Liver (tissue), 8 donors: ENCODE measurements at regions not wholly inside any gene's neighbourhood (a gene's known extent, or its start where the extent isn't known, plus 50 kb on each side); places are given as distances from the start of the nearest gene placed in this dataset.

ENCODE experiments used
- DNase-seq: peaks from one replicate; pipeline ENCODE4 v3.0.0-alpha.2; 2017; ENCODE audit warnings: low spot score
- H3K27ac ChIP-seq, 2 donors: one replicate each; pipeline ENCODE4 v1.7.0; 2013; ENCODE audit warnings: inconsistent platforms in 2 of 2, low read length in 2 of 2, control low read depth in 1 of 2, low read depth in 1 of 2, mild to moderate bottlenecking in 1 of 2
- H3K27me3 ChIP-seq, 4 donors: one replicate each; pipeline versions ENCODE4 v1.6.1 to v1.7.0; 2013; ENCODE audit warnings: low read length in 3 of 4, inconsistent platforms in 1 of 4, mild to moderate bottlenecking in 1 of 4, moderate library complexity in 1 of 4; ENCODE audit not compliant: control insufficient read depth in 4 of 4, insufficient read depth in 4 of 4
- H3K36me3 ChIP-seq, 4 donors: one replicate each; pipeline versions ENCODE4 v1.6.1 to v1.7.0; 2013; ENCODE audit warnings: low read length in 3 of 4, mild to moderate bottlenecking in 3 of 4, low read depth in 1 of 4, moderate library complexity in 1 of 4; ENCODE audit not compliant: control insufficient read depth in 4 of 4, insufficient read depth in 3 of 4
- H3K4me1 ChIP-seq, 4 donors: one replicate each; pipeline versions ENCODE4 v1.6.1 to v1.7.0; 2013; ENCODE audit warnings: low read length in 3 of 4, mild to moderate bottlenecking in 3 of 4, moderate library complexity in 1 of 4; ENCODE audit not compliant: control insufficient read depth in 4 of 4, insufficient read depth in 4 of 4
- H3K4me3 ChIP-seq, 3 donors: one replicate each; pipeline versions ENCODE4 v1.6.1 to v1.7.0; 2013; ENCODE audit warnings: low read length in 3 of 3, control low read depth in 1 of 3, low read depth in 1 of 3, mild to moderate bottlenecking in 1 of 3
- H3K9ac ChIP-seq, 2 donors: one replicate each; pipeline ENCODE4 v1.7.0; 2013; ENCODE audit warnings: low read length in 2 of 2, mild to moderate bottlenecking in 2 of 2, moderate library complexity in 2 of 2, control low read depth in 1 of 2, low read depth in 1 of 2
- H3K9me3 ChIP-seq, 4 donors: one replicate each; pipeline versions ENCODE4 v1.6.1 to v1.7.0; 2013; ENCODE audit warnings: low read length in 3 of 4; ENCODE audit not compliant: control insufficient read depth in 4 of 4
- ATF3 ChIP-seq: IDR thresholded peaks from 2 replicates; pipeline ENCODE4 v1.6.1; 2016; ENCODE audit warnings: antibody characterized with exemption
- EGR1 ChIP-seq, 2 donors: IDR thresholded peaks; 2 replicates each; pipeline ENCODE4 v1.6.1; 2016 to 2018; ENCODE audit warnings: antibody characterized with exemption in 2 of 2, low read depth in 2 of 2
- FOXA1 ChIP-seq: IDR thresholded peaks from 2 replicates; pipeline ENCODE4 v1.6.1; 2016; ENCODE audit warnings: antibody characterized with exemption
- FOXA2 ChIP-seq: IDR thresholded peaks from 2 replicates; pipeline ENCODE4 v1.6.1; 2016; ENCODE audit warnings: antibody characterized with exemption
- GABPA ChIP-seq, 2 donors: IDR thresholded peaks in 1 of 2; conservative IDR thresholded peaks in 1 of 2; 2 replicates each; pipeline ENCODE4 v1.6.1; 2016; ENCODE audit warnings: antibody characterized with exemption in 2 of 2, mild to moderate bottlenecking in 1 of 2, moderate library complexity in 1 of 2
- HNF4A ChIP-seq, 2 donors: conservative IDR thresholded peaks; 2 replicates each; pipeline ENCODE4 v1.6.1; 2016; ENCODE audit warnings: antibody characterized with exemption in 2 of 2, mild to moderate bottlenecking in 2 of 2
- HNF4G ChIP-seq: IDR thresholded peaks from 2 replicates; pipeline ENCODE4 v1.6.1; 2016; ENCODE audit warnings: antibody characterized with exemption
- JUND ChIP-seq, 2 donors: IDR thresholded peaks; 2 replicates each; pipeline ENCODE4 v1.6.1; 2016; ENCODE audit warnings: antibody characterized with exemption in 2 of 2
- MAX ChIP-seq: IDR thresholded peaks from 2 replicates; pipeline ENCODE4 v1.6.1; 2016; ENCODE audit warnings: antibody characterized with exemption
- NR2F2 ChIP-seq: IDR thresholded peaks from 2 replicates; pipeline ENCODE4 v1.6.1; 2016; ENCODE audit warnings: antibody characterized with exemption
- RAD21 ChIP-seq, 2 donors: IDR thresholded peaks; 2 replicates each; pipeline ENCODE4 v1.6.1; 2016; ENCODE audit warnings: antibody characterized with exemption in 2 of 2, mild to moderate bottlenecking in 2 of 2
- RXRA ChIP-seq, 2 donors: IDR thresholded peaks; 2 replicates each; pipeline ENCODE4 v1.6.1; 2017 to 2018; ENCODE audit warnings: antibody characterized with exemption in 2 of 2, mild to moderate bottlenecking in 1 of 2
- SP1 ChIP-seq: IDR thresholded peaks from 2 replicates; pipeline ENCODE4 v1.6.1; 2018; ENCODE audit warnings: antibody characterized with exemption, mild to moderate bottlenecking
- TAF1 ChIP-seq: conservative IDR thresholded peaks from 2 replicates; pipeline ENCODE4 v1.6.1; 2016; ENCODE audit warnings: antibody characterized with exemption, mild to moderate bottlenecking
- YY1 ChIP-seq: IDR thresholded peaks from 2 replicates; pipeline ENCODE4 v1.6.1; 2016; ENCODE audit warnings: antibody characterized with exemption, mild to moderate bottlenecking
- ZBTB33 ChIP-seq: IDR thresholded peaks from 2 replicates; pipeline ENCODE4 v1.6.1; 2016; ENCODE audit warnings: antibody characterized with exemption
- WGBS: extraction: QIAGEN DNeasy Blood & Tissue Kit; methylation state at CpG from one replicate; pipeline ENCODE4 v1.1.7; 2013; 5-methylcytosine and 5-hydroxymethylcytosine counted together
- TF ChIP-seq, protein P1 (sequence below): IDR thresholded peaks from 2 replicates; pipeline ENCODE4 v1.6.1; 2016; ENCODE audit warnings: antibody characterized with exemption, mild to moderate bottlenecking
- TF ChIP-seq, protein P2 (sequence below): fragments of 150-350 bp; IDR thresholded peaks from 2 replicates; pipeline ENCODE4 v1.5.1; 2017; ENCODE audit warnings: improper control_type of control experiment, low read depth, low read length; ENCODE audit not compliant: missing input control
- donor health status: healthy.
- donor health status: healthy.
- donor health status: healthy.
- donor health status: healthy.
- donor health status: healthy.

DNA sequence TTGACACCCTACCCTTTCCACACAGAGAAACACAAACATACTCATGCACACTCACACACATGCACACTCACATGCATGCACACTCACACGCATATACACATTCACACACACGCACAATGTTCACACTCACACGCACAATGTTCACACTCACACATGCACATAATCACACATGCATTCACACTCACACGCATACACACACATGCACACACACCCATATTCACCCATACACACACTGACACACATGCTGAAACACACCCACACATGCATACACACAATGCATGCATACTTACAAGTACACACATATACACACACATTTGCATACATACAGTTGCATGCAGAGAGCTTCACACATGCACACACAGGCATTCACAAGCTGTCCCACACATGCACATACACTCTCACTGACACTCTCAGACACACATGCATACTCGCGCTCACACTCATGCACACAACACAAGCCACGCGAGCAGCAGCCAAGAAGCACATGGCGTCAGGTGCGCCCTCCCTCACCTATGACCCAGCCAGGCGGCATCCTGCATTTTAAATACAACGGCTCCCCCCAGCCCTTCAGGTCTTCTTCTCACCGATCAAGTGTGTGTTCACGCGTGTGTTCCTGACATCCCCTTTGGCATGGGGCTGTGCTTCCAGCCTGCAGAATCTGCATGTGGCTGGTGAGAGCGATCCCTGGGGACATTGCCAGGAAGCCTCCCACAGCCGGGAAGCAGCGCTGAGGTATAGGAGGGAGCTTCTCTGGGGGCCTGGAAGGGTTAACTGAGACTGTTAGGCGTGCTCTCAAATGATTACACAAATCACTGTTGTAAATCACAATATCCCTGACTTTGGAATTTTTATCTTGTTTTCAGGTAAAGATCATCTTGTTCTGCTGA is 195.1 kb downstream of the RTP5 start:
- no peak for DNase-seq
- TF ChIP-seq EGR1 (IDR thresholded peaks at IDR 0.05; ENCODE audit: low read depth in 2 of 2) (no peak), NR2F2 (no peak)
- Histone ChIP-seq H3K36me3 (no peaks in the 10 kb centered on the region), H3K27me3 (no peaks in the 10 kb centered on the region), H3K27ac (no peak overlapping the region), H3K9ac (no peak overlapping the region), H3K4me1 (peaks cover 0 to 6% (median 3%) of the 10 kb centered on the region in 4 donors), H3K4me3 (no peak overlapping the region), H3K9me3 (peaks cover 0 to 1% (median 0%) of the 10 kb centered on the region in 4 donors)
- 95% methylated on average over 19 of the region's 19 CpGs for WGBS

DNA sequence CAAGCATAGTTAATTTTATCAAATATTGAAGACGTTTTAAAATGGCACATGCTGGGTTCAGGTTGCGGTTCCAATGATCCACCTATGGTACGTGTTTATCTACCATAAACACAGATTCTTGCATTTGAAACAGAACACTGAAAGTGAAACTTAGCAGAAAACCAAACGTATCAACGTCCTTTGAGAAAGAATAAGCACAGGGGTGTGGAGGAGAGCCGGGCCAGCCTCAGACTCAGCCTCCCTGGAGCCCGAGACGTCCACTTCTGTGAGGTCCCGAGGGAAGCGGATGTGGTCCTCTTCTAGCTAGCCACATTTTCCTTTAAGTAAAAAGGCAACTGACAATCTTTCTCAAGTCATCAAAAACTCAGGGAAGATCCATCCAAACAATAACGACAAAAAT is 195.9 kb downstream of the RTP5 start:
- H3K4me1 ChIP-seq = peaks cover 0 to 8% (median 4%) of the 10 kb centered on the region in 4 donors
- no peaks in the 10 kb centered on the region for H3K9me3 ChIP-seq
- no peak overlapping the region for H3K4me3 ChIP-seq
- DNase-seq = no peak
- no peaks in the 10 kb centered on the region for H3K27me3 ChIP-seq
- WGBS = 85% methylated on average over 11 of the region's 11 CpGs
- TF ChIP-seq YY1 (no peak), RXRA (IDR thresholded peaks at IDR 0.05) (no peak), MAX (no peak), ZBTB33 (no peak), HNF4A (conservative IDR thresholded peaks at IDR 0.05) (no peak), JUND (IDR thresholded peaks at IDR 0.05) (no peak), SP1 (no peak), NR2F2 (no peak), TAF1 (no peak), GABPA (IDR thresholded peaks at IDR 0.05 in 1 of 2, conservative IDR thresholded peaks at IDR 0.05 in 1 of 2) (no peak), RAD21 (IDR thresholded peaks at IDR 0.05) (no peak), HNF4G (no peak), FOXA1 (no peak), EGR1 (IDR thresholded peaks at IDR 0.05; ENCODE audit: low read depth in 2 of 2) (no peak), ATF3 (no peak), FOXA2 (no peak)
- TF ChIP-seq, protein P1, sequence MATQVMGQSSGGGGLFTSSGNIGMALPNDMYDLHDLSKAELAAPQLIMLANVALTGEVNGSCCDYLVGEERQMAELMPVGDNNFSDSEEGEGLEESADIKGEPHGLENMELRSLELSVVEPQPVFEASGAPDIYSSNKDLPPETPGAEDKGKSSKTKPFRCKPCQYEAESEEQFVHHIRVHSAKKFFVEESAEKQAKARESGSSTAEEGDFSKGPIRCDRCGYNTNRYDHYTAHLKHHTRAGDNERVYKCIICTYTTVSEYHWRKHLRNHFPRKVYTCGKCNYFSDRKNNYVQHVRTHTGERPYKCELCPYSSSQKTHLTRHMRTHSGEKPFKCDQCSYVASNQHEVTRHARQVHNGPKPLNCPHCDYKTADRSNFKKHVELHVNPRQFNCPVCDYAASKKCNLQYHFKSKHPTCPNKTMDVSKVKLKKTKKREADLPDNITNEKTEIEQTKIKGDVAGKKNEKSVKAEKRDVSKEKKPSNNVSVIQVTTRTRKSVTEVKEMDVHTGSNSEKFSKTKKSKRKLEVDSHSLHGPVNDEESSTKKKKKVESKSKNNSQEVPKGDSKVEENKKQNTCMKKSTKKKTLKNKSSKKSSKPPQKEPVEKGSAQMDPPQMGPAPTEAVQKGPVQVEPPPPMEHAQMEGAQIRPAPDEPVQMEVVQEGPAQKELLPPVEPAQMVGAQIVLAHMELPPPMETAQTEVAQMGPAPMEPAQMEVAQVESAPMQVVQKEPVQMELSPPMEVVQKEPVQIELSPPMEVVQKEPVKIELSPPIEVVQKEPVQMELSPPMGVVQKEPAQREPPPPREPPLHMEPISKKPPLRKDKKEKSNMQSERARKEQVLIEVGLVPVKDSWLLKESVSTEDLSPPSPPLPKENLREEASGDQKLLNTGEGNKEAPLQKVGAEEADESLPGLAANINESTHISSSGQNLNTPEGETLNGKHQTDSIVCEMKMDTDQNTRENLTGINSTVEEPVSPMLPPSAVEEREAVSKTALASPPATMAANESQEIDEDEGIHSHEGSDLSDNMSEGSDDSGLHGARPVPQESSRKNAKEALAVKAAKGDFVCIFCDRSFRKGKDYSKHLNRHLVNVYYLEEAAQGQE = no peak
- TF ChIP-seq, protein P2, sequence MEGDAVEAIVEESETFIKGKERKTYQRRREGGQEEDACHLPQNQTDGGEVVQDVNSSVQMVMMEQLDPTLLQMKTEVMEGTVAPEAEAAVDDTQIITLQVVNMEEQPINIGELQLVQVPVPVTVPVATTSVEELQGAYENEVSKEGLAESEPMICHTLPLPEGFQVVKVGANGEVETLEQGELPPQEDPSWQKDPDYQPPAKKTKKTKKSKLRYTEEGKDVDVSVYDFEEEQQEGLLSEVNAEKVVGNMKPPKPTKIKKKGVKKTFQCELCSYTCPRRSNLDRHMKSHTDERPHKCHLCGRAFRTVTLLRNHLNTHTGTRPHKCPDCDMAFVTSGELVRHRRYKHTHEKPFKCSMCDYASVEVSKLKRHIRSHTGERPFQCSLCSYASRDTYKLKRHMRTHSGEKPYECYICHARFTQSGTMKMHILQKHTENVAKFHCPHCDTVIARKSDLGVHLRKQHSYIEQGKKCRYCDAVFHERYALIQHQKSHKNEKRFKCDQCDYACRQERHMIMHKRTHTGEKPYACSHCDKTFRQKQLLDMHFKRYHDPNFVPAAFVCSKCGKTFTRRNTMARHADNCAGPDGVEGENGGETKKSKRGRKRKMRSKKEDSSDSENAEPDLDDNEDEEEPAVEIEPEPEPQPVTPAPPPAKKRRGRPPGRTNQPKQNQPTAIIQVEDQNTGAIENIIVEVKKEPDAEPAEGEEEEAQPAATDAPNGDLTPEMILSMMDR = no peak
- H3K9ac ChIP-seq = no peak overlapping the region
- no peaks in the 10 kb centered on the region for H3K36me3 ChIP-seq
- H3K27ac ChIP-seq = no peak overlapping the region
